GM12892 (cell line): ENCODE measurements at regions not wholly inside any gene's neighbourhood (a gene's known extent, or its start where the extent isn't known, plus 50 kb on each side); places are given as distances from the start of the nearest gene placed in this dataset.
"Not testable (repeated sequence)": the region's sequence is repeated elsewhere in the genome, so short reads cannot be mapped to it uniquely, and the experiment has no call there.

Experiments
- POLR2A ChIP-seq: IDR thresholded peaks from 2 replicates; pipeline ENCODE4 v1.6.1; 2011; ENCODE audit warnings: low read depth, low read length, control low read depth
- POLR2AphosphoS5 ChIP-seq: IDR thresholded peaks from 2 replicates; pipeline ENCODE4 v1.6.1; 2011; ENCODE audit warnings: low read depth, low read length, control low read depth
- TAF1 ChIP-seq: IDR thresholded peaks from 2 replicates; pipeline ENCODE4 v1.6.1; 2011; ENCODE audit warnings: low read depth, mild to moderate bottlenecking, control low read depth, low read length, borderline replicate concordance

DNA sequence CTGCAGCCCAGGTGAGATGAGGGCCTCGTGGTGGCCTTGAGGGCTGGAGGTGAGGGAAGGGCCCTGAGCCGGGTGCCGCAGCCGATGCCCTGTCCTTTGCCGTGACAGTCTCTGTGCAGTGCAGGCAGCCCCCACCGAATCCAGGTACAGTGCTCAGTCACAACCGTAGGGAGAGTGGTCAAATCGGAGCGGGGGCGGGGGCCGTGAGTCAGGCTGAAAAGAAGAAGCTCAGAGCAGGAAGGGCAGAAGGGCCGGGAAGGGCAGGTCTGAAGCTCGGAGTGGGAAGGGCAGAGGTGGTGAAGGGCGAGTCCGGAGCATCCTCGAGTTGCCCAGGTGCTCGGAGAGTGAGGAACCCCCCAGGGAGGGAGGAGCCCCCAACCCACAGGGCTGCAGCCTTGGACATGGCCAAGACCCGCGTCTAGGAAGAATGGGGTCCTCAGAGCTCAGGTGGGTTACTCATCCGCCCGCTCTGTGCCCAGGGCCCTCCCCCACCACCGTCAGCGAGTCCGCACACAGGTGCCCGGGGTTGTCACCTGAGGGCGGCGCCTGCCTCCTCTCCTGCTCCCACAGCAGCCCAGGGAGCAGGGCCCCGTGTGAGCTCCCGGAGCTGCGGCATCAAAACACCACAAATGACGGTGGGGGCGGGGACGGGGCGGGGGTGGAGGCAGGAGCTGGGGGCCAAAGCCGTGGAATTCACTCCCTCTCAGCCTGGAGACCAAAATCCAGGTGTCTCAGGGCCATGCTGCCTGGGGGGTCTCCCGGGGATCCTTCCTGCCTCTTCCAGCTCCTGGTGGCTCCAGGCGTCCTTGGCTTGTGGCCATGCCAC lies 179.7 kb upstream of the ZNF469 start:
- not testable (repeated sequence) for TF ChIP-seq POLR2A, POLR2AphosphoS5, TAF1
